HL-60 (cell line): ENCODE measurements at regions not wholly inside any gene's neighbourhood (a gene's known extent, or its start where the extent isn't known, plus 50 kb on each side); places are given as distances from the start of the nearest gene placed in this dataset.
A peak's percentile ranks its signal among the peaks of the same experiment; 100 is the strongest.

Experiments
- TF ChIP-seq, protein P1 (sequence below): IDR thresholded peaks from one replicate; pipeline ENCODE4 v1.5.1; 2011; ENCODE audit warnings: low read length, control low read depth, inconsistent platforms; ENCODE audit not compliant: insufficient read depth
- TF ChIP-seq, protein P2 (sequence below): IDR thresholded peaks from 2 replicates; pipeline ENCODE4 v1.6.1; 2012; ENCODE audit warnings: low read depth; ENCODE audit not compliant: insufficient replicate concordance

DNA sequence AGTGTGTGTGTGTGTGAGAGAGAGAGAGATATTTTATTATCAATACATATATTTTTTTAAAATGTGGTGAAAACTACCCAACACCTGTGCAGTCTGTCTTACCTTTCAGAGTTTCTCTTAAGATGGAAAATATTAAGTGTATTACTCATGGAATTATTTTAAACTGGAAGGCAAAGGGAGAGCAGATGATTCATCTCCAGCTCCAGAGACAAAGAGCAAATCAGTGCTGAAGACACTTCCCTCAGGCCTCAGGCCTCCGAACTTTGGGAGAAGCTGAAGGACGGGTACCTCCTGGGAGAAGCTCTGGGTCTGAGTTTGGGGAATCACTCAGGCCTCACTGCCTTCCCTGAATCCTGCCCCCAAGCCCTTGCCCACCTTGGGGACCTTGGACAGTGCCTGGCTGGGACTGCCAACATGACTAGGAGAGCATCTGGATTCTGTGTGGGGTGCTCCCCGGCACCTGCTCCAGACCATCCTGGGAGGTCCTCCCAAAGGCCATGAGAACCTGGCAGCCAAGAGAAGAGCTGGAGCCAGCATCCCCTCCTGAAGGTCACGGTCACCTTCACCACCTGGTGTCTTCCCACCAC, 170.4 kb upstream of the UBL3 start:
- TF ChIP-seq, protein P1, sequence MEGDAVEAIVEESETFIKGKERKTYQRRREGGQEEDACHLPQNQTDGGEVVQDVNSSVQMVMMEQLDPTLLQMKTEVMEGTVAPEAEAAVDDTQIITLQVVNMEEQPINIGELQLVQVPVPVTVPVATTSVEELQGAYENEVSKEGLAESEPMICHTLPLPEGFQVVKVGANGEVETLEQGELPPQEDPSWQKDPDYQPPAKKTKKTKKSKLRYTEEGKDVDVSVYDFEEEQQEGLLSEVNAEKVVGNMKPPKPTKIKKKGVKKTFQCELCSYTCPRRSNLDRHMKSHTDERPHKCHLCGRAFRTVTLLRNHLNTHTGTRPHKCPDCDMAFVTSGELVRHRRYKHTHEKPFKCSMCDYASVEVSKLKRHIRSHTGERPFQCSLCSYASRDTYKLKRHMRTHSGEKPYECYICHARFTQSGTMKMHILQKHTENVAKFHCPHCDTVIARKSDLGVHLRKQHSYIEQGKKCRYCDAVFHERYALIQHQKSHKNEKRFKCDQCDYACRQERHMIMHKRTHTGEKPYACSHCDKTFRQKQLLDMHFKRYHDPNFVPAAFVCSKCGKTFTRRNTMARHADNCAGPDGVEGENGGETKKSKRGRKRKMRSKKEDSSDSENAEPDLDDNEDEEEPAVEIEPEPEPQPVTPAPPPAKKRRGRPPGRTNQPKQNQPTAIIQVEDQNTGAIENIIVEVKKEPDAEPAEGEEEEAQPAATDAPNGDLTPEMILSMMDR = no peak
- TF ChIP-seq, protein P2, sequence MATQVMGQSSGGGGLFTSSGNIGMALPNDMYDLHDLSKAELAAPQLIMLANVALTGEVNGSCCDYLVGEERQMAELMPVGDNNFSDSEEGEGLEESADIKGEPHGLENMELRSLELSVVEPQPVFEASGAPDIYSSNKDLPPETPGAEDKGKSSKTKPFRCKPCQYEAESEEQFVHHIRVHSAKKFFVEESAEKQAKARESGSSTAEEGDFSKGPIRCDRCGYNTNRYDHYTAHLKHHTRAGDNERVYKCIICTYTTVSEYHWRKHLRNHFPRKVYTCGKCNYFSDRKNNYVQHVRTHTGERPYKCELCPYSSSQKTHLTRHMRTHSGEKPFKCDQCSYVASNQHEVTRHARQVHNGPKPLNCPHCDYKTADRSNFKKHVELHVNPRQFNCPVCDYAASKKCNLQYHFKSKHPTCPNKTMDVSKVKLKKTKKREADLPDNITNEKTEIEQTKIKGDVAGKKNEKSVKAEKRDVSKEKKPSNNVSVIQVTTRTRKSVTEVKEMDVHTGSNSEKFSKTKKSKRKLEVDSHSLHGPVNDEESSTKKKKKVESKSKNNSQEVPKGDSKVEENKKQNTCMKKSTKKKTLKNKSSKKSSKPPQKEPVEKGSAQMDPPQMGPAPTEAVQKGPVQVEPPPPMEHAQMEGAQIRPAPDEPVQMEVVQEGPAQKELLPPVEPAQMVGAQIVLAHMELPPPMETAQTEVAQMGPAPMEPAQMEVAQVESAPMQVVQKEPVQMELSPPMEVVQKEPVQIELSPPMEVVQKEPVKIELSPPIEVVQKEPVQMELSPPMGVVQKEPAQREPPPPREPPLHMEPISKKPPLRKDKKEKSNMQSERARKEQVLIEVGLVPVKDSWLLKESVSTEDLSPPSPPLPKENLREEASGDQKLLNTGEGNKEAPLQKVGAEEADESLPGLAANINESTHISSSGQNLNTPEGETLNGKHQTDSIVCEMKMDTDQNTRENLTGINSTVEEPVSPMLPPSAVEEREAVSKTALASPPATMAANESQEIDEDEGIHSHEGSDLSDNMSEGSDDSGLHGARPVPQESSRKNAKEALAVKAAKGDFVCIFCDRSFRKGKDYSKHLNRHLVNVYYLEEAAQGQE = peak; percentile 84
